ENCODE measurements at regions not wholly inside any gene's neighbourhood (a gene's known extent, or its start where the extent isn't known, plus 50 kb on each side); places are given as distances from the start of the nearest gene placed in this dataset.

GRCh38 chr2:191614759-191615158 lies 63.2 kb upstream of the NABP1 start:
- DNase-seq, result no peak

- DNase-seq, result no peak
These were observed 62.3 kb upstream of the NABP1 start for GRCh38 chr2:191615596-191615995.

GRCh38 chr2:191617575-191617974 lies 60.4 kb upstream of the NABP1 start:
- no peak for DNase-seq

- no peak for DNase-seq
These were observed 59.7 kb upstream of the NABP1 start for GRCh38 chr2:191618046-191618780.

GRCh38 chr2:191618786-191619185 lies 59.1 kb upstream of the NABP1 start:
- no peak for DNase-seq

- no peak for DNase-seq
These were observed 57.8 kb upstream of the NABP1 start for GRCh38 chr2:191620144-191620543.

- DNase-seq, result no peak
These were observed 55.3 kb upstream of the NABP1 start for GRCh38 chr2:191622374-191623320.

GRCh38 chr2:191625016-191625415 lies 52.9 kb upstream of the NABP1 start:
- no peak for DNase-seq

GRCh38 chr2:191625446-191625845 lies 52.5 kb upstream of the NABP1 start:
- no peak for DNase-seq

- no peak for DNase-seq
These were observed 51.3 kb upstream of the NABP1 start for GRCh38 chr2:191626497-191627151.

- no peak for DNase-seq
These were observed 50.4 kb upstream of the NABP1 start for GRCh38 chr2:191627518-191627917.
